CD4-positive, alpha-beta T cell (primary cell): ENCODE measurements at regions not wholly inside any gene's neighbourhood (a gene's known extent, or its start where the extent isn't known, plus 50 kb on each side); places are given as distances from the start of the nearest gene placed in this dataset.

Source experiments
- ATAC-seq: fragments of 200-7000 bp; cut with Tn5 transposase; one replicate; pipeline ENCODE4 v1.10.0; 2022; ENCODE audit warnings: mild to moderate bottlenecking; ENCODE audit not compliant: poor library complexity
- CTCF ChIA-PET: fragments of 350-600 bp; sonication (Branson Sonifier 250); formaldehyde crosslinking; loops from one replicate; lab custom pipeline; 2021; ENCODE audit warnings: antibody characterized with exemption, inconsistent platforms; lab: Charles Lee
- POLR2A ChIA-PET: fragments of 350-600 bp; sonication (Branson Sonifier 250); formaldehyde crosslinking; loops from one replicate; lab custom pipeline; 2021; ENCODE audit warnings: antibody characterized with exemption, inconsistent platforms; lab: Charles Lee
- DNase-seq, 14 experiments: peaks; one replicate each; pipeline ENCODE4 v3.0.0-alpha.2; 2013 to 2020; ENCODE audit warnings: mixed read lengths in 2 of 14
- H3K27ac ChIP-seq, 2 donors: one replicate each; pipeline versions ENCODE4 v1.5.1 to v1.7.0; 2013; ENCODE audit warnings: low read length in 2 of 2, low read depth in 1 of 2, mild to moderate bottlenecking in 1 of 2
- H3K27me3 ChIP-seq, 2 experiments: 1 replicate in 1 of 2; 2 replicates in 1 of 2; pipeline versions ENCODE4 v1.6.1 to v1.7.0; 2013; ENCODE audit warnings: low read length in 2 of 2, control low read depth in 1 of 2, mild to moderate bottlenecking in 1 of 2, moderate library complexity in 1 of 2; ENCODE audit not compliant: insufficient read depth in 2 of 2, control insufficient read depth in 1 of 2
- H3K36me3 ChIP-seq: one replicate; pipeline ENCODE4 v1.6.1; 2013; ENCODE audit warnings: low read length, control low read depth; ENCODE audit not compliant: insufficient read depth
- H3K4me1 ChIP-seq: one replicate; pipeline ENCODE4 v1.6.1; 2013; ENCODE audit warnings: low read length, control low read depth; ENCODE audit not compliant: insufficient read depth
- H3K4me3 ChIP-seq: one replicate; pipeline ENCODE4 v1.5.1; 2013; ENCODE audit warnings: mild to moderate bottlenecking, low read length, moderate library complexity
- H3K9me3 ChIP-seq, 2 experiments: 1 replicate in 1 of 2; 2 replicates in 1 of 2; pipeline versions ENCODE4 v1.6.1 to v1.7.0; 2013; ENCODE audit warnings: low read length in 2 of 2, mild to moderate bottlenecking in 2 of 2, control low read depth in 1 of 2, moderate library complexity in 1 of 2; ENCODE audit not compliant: control insufficient read depth in 1 of 2, insufficient read depth in 1 of 2
- H3K27ac Mint-ChIP-seq: one replicate; pipeline ENCODE4 v1.8.0; 2020; ENCODE audit warnings: mixed read lengths
- H3K27me3 Mint-ChIP-seq: one replicate; pipeline ENCODE4 v1.8.0; 2021; ENCODE audit warnings: mixed read lengths
- H3K36me3 Mint-ChIP-seq: one replicate; pipeline ENCODE4 v1.8.0; 2021; ENCODE audit warnings: low read depth, mixed read lengths
- H3K4me1 Mint-ChIP-seq: one replicate; pipeline ENCODE4 v1.8.0; 2021; ENCODE audit warnings: low read depth, mixed read lengths
- H3K4me3 Mint-ChIP-seq: one replicate; pipeline ENCODE4 v1.8.0; 2020; ENCODE audit warnings: mild to moderate bottlenecking, mixed read lengths
- H3K9me3 Mint-ChIP-seq: one replicate; pipeline ENCODE4 v1.8.0; 2020; ENCODE audit warnings: mixed read lengths
- CTCF ChIP-seq: fragments of 200-600 bp; IDR thresholded peaks from one replicate; pipeline ENCODE4 v1.8.0; 2022; ENCODE audit warnings: antibody characterized with exemption, mild to moderate bottlenecking
- intact Hi-C, 2 experiments: fragments of 100-400 bp; cut with DNase I in 1 of 2; cut with micrococcal nuclease in 1 of 2; formaldehyde crosslinking; loops; one replicate each; pipeline versions ENCODE4 v1.15.1 to v1.9.0; 2023 to 2025; cut with DNase I, micrococcal nuclease

- no peaks in the 10 kb centered on the region for H3K4me1 ChIP-seq
- H3K36me3 ChIP-seq: no peaks in the 10 kb centered on the region
- no peaks in the 10 kb centered on the region for H3K9me3 ChIP-seq
- ChIA-PET CTCF (no interaction called here), POLR2A (no interaction called here)
- Mint-ChIP-seq H3K27ac (no peak overlapping the region), H3K4me1 (no peaks in the 10 kb centered on the region), H3K9me3 (peaks cover 8% of the 10 kb centered on the region), H3K36me3 (no peaks in the 10 kb centered on the region), H3K27me3 (no peaks in the 10 kb centered on the region), H3K4me3 (no peak overlapping the region)
- no peak for TF ChIP-seq CTCF
- no peak for ATAC-seq
- intact Hi-C loops: no loop called here
- peak in 1 of 14 experiments; percentile 0 for DNase-seq
- no peak overlapping the region for H3K27ac ChIP-seq
- no peak overlapping the region for H3K4me3 ChIP-seq
- H3K27me3 ChIP-seq: no peaks in the 10 kb centered on the region
Observed at GRCh38 chr5:165457859-165458481, 1952.6 kb downstream of the MAT2B start.

GRCh38 chr5:165459232-165459631 lies 1953.8 kb downstream of the MAT2B start:
- ATAC-seq (no peak), DNase-seq (no peak)
- Mint-ChIP-seq H3K4me3 (no peak overlapping the region), H3K4me1 (no peaks in the 10 kb centered on the region), H3K36me3 (no peaks in the 10 kb centered on the region), H3K9me3 (peaks cover 15% of the 10 kb centered on the region), H3K27me3 (no peaks in the 10 kb centered on the region), H3K27ac (no peak overlapping the region)
- no peak for TF ChIP-seq CTCF
- POLR2A ChIA-PET: no interaction called here
- Histone ChIP-seq H3K4me1 (no peaks in the 10 kb centered on the region), H3K9me3 (peaks cover 3 to 4% of the 10 kb centered on the region in 2 experiments), H3K36me3 (no peaks in the 10 kb centered on the region), H3K27ac (no peak overlapping the region), H3K4me3 (no peak overlapping the region), H3K27me3 (no peaks in the 10 kb centered on the region)
- CTCF ChIA-PET: no interaction called here
- intact Hi-C loops: no loop called here

- no peaks in the 10 kb centered on the region for H3K27me3 Mint-ChIP-seq
- H3K4me1 ChIP-seq: no peaks in the 10 kb centered on the region
- intact Hi-C loops: no loop called here
- CTCF ChIA-PET: no interaction called here
- no peaks in the 10 kb centered on the region for H3K4me1 Mint-ChIP-seq
- no peak overlapping the region for H3K27ac Mint-ChIP-seq
- DNase-seq (no peak), ATAC-seq (no peak)
- TF ChIP-seq CTCF: no peak
- H3K27ac ChIP-seq: no peak overlapping the region
- no peaks in the 10 kb centered on the region for H3K36me3 Mint-ChIP-seq
- peaks cover 15% of the 10 kb centered on the region for H3K9me3 Mint-ChIP-seq
- no peak overlapping the region for H3K4me3 Mint-ChIP-seq
- H3K9me3 ChIP-seq: peaks cover 4 to 14% of the 10 kb centered on the region in 2 experiments
- H3K27me3 ChIP-seq: no peaks in the 10 kb centered on the region
- no peak overlapping the region for H3K4me3 ChIP-seq
- no peaks in the 10 kb centered on the region for H3K36me3 ChIP-seq
- POLR2A ChIA-PET: no interaction called here
Observed at GRCh38 chr5:165460911-165461310, 1955.5 kb downstream of the MAT2B start.
